ENCODE measurements at regions not wholly inside any gene's neighbourhood (a gene's known extent, or its start where the extent isn't known, plus 50 kb on each side); places are given as distances from the start of the nearest gene placed in this dataset.
"Not testable (repeated sequence)": the region's sequence is repeated elsewhere in the genome, so short reads cannot be mapped to it uniquely, and the experiment has no call there.

DNA sequence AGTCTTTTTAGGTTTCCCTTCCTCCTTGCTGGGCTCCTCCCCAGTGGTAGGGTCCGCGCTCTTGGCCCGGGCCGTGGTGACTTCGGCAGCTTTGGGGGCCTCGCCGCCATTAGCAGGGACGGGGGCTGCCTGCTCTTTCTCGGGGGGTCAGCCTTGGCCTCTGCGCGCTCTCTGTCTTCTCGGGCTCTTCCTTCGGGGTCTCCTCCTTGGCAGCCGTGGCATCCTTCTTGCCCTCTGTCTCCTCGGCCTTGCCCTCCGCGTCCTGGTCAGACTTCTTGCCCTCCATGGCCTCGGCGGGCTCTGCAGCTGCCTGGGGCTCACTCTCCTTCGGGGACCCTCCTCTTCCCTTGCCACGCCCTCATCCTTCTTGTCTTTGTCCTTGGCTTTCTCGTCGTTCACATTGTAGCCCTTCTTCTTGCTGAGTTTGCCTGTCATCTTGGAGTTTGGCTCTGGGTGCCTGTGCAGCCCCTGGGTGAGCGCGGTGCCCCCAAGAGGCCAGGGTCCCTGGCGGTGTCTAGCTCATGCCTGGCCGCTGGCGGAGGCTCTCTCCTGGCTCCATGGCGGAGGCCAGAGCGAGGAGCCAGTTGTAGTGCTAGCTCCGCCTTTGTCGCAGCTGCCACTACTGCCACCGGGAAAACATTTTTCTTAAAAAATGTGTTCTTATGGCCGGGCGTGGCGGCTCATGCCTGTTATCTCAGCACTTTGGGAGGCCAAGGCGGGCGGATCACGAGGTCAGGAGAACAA is 283.0 kb upstream of the SGCG start:
- no peak for DNase-seq (ENCODE audit: low spot score)

GRCh38 chr13:22900416-22900951 is 280.3 kb upstream of the SGCG start:
- DNase-seq (ENCODE audit: low spot score): not testable (repeated sequence)

DNA sequence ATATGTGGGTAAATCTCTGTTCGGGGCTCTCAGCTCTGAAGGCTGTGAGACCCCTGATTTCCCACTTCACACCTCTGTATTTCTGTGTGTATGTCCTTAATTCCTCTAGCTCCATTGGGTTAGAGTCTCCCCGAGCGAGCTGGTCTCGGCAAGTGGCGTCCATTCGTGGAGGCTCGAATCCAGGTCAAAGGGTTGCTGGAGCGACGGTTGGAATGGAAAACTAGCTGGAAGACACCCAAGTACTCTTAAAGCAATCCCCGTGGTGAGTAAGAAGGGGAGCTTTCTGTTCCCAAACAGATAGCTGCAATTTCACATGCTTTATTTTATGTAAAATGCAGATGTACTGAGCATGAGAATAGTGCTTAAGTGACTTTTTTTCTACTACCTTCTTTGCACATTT is 277.5 kb upstream of the SGCG start:
- DNase-seq (ENCODE audit: low spot score): no peak

GRCh38 chr13:22903925-22904324 is 276.9 kb upstream of the SGCG start:
- DNase-seq (ENCODE audit: low spot score): no peak

GRCh38 chr13:22915442-22916082 is 265.2 kb upstream of the SGCG start:
- peak; percentile 63 for DNase-seq (ENCODE audit: low spot score)

DNA sequence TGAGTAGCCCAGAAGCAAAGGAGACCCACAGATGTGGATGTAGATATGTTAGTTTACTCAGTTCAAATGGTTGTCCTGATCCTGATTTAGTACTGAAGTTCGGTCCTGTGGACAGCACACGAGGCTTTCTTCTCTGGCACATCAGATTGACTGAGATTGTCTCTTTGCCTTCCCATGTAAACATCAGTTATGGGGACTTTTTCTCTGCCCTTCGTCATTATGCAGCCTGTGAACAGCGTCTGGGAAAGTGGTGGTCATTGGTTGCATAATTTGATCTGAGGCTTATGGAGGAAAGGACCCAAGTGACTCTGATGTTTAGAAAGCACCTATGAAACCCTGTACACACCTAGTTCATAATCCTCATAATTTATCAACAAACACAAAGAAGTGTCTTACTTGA is 264.5 kb upstream of the SGCG start:
- not testable (repeated sequence) for DNase-seq (ENCODE audit: low spot score)

DNA sequence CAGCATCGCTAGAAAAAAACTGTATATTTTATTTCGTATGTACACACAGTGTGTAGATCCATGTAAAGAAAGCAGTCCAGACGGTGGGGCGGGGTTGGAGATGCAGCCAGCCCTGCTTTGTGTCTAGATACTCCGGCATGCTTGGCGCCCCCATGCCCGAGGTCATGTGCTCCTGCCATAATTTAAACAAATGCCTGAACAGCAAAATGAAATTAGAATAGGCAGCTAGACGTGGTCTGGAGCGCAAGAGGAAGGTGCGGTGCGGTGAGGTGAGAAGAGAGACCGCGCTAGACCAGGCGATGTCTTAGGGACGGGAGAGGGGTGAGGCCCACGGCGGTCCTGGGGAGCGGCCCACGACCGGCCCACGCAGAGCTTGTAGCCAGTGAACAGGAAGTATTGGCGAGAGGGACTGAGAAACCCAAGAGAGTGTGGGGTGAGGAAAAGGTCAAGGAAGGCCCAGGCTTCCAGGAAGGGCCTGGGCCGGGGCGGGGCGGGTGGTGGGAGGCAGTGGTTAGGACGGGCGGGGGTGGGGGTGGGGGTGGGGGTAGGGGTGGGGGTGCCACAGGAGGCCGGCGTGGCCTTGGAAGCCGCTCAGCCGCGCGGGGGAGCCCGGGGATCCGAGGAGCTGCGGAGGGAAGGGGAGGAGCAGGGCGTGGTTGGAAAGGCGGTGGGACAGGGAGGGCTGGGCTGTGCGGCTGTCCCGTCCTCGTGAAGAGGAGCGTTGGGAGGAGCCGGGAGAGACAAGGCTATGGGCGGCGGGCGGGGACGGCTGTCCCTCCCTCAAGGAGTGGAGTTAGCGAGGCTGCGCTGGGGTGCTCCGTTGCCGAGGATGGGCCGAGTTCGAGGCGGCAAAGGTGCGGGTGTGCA is 254.7 kb upstream of the SGCG start:
- DNase-seq (ENCODE audit: low spot score): peak; percentile 33

GRCh38 chr13:22926748-22927400 is 253.9 kb upstream of the SGCG start:
- no peak for DNase-seq (ENCODE audit: low spot score)

GRCh38 chr13:22927845-22928244 is 252.9 kb upstream of the SGCG start:
- not testable (repeated sequence) for DNase-seq (ENCODE audit: low spot score)

- DNase-seq (ENCODE audit: low spot score): no peak
Measured at GRCh38 chr13:22929381-22930126, 251.2 kb upstream of the SGCG start.

- no peak for DNase-seq (ENCODE audit: low spot score)
Measured at GRCh38 chr13:22931576-22931975, 249.2 kb upstream of the SGCG start.

DNA sequence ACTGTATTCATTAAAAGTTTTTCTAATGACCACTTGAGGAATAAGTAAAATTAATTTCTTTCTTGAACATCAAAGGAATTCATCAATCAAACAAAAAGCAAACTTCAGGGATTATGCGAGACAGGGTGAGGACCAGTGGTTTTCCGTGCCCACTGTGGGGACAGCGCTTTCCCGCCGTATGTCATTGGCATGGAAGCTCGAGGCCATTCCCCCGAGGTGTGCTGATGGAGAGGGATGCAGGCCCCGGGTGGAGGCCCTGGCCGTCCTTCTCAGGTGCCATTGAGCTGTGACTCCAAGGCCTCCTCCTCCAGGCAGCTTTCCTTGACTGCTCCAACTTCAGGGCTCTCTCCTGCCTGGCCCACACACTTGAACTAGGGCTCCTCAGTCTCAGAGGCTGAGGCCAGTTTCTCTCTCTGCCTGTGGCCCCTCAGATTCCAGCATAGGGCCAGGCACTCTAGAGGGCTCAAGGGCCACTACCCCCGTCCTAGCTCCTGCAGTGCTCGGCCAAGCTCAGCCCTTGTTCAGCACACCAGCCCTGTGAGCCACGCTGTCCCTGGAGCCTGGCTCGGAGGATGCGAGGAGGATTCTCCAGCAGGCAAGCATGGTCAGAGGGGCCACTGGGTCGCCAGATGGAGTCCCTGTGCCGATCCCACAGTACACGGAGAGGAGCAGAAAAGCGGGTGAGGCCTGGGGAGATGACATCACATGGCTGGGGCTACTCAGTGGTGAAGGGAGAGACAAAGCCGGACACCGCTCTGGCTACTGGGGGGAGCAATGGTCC is 248.0 kb upstream of the SGCG start:
- not testable (repeated sequence) for DNase-seq (ENCODE audit: low spot score)

- DNase-seq (ENCODE audit: low spot score): no peak
Measured at GRCh38 chr13:22933571-22934181, 247.1 kb upstream of the SGCG start.

- DNase-seq (ENCODE audit: low spot score): no peak
Measured at GRCh38 chr13:22934744-22935523, 245.8 kb upstream of the SGCG start.

DNA sequence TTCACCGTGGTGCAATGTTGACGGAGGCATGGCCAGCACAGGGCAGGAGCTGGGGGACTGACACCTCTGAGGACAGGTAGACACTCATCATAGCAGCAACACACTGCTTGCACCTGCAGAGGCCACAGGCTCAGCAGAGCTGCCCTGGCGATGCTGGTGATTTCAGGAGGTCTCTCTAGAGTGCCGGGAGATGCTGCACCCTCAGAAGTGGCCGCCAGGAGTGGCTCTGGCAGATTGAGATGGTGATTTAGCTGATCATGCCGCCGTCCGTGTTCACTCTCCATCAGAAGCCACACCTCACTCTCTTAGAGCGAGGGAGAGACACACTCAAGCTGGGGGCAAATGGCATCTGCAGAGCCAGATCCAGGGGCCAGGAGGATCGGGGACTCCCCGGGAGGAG is 244.6 kb upstream of the SGCG start:
- DNase-seq (ENCODE audit: low spot score): no peak

- DNase-seq (ENCODE audit: low spot score): no peak
Measured at GRCh38 chr13:22937241-22937640, 243.5 kb upstream of the SGCG start.

GRCh38 chr13:22937953-22938352 is 242.8 kb upstream of the SGCG start:
- DNase-seq (ENCODE audit: low spot score): no peak

DNA sequence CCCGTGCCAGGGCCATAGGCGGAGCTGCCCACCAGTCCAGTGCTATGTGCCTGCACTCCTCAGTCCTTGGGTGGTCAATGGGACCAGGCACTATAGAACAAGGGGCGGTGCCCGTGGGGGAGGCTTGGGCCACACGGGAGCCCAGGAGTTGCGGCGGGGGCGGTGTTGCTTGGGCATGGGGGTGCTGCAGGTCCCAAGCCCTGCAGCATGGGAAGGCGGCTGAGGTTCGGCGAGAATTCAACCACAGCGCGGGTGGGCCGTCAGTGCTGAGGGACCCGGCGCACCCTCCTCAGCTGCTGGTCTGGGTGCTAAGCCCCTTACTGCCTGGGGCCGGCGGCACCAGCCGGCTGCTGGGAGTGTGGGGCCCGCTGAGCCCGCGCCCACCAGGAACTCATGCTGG is 242.2 kb upstream of the SGCG start:
- no peak for DNase-seq (ENCODE audit: low spot score)

- DNase-seq (ENCODE audit: low spot score): no peak
Measured at GRCh38 chr13:22939157-22939556, 241.6 kb upstream of the SGCG start.
